Activated naive CD4-positive, alpha-beta T cell treated with anti-CD3 and anti-CD28 coated beads, Interleukin-2, amount 50 U/mL, for 16 hours (primary cell): ENCODE measurements at regions not wholly inside any gene's neighbourhood (a gene's known extent, or its start where the extent isn't known, plus 50 kb on each side); places are given as distances from the start of the nearest gene placed in this dataset.
"Not testable (repeated sequence)": the region's sequence is repeated elsewhere in the genome, so short reads cannot be mapped to it uniquely, and the experiment has no call there.

Experiments
- DNase-seq: peaks from one replicate; pipeline ENCODE4 v3.0.0-alpha.2; 2020

DNA sequence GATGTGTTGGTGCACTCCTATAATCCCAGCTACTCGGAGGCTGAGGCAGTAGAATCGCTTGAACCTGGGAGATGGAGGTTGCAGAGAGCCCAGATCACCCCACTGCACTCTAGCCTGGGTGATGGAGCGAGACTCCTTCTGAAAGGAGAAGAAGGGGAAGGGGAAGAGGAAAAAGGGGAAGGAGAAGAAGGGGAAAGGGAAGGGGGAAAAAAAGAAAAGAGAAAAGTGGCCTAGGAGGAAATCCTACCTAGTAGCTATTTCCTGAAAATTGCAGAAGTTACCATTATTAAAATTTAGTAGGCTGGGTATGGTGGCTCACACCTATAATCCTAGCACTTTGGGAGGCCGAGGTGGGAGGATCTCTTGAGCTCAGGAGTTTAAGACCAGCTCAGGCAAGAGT, 67.4 kb downstream of the ARRDC3 start:
- no peak for DNase-seq

DNA sequence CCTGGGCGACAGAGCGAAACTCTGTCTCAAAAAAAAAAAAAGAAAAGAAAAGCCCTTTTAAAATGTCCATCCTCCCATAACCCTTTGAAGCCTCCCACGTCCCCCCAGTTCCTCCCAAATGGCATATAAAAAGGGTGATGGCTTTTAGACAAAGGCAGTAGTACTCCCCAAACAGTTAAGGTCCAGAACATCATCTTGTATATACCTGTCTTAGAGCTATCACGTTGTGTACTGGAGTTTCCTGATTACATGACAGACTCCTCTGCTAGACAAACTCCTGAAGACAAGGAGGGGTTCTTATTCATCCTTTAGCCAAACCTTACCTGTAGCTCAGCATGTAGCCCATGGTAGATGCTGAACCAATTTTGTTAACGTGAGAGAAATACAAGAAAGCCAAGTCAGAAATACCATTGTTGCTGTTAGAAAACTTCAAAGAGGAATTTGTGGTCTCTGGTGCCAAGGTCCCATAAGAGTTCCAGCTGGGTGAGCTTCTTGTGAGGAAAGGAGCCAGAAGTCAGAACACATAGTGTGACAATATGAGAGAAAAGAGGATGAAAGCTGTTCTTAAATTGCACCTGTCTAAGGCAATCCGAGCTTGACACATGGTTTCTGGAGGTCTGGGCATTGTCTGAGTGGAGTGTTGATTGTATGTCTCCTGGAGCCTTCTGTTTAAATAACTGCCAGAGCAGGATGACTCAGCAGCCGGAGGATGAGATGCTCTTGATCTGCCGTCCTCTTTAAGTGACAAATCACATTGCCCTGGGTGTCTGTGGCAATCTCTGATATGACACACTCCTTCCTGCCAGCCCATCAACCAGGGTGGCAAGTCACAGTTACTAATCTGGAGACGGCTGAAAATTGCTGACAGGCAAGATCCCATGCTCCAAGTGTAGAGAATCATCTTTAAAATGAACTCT, 69.1 kb downstream of the ARRDC3 start:
- peak; percentile 84 for DNase-seq

DNA sequence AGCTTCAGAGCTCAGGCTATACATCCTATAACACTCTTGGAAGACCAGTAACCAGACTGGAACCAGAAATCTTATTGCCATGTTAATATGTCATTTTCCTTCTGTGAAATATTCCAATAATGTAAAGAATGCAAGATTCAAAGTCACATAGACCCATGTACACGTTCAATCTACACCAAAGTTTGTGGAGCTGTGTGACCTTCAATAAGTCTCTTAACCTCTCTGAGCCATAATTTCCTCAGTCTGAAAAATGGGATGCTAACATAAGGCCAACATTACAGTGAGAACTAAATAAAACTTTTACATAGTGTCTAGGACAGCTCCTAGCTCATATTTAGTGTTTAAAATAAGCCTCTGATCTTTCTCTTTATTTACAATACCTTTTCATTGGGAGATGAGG, 70.4 kb downstream of the ARRDC3 start:
- no peak for DNase-seq

DNA sequence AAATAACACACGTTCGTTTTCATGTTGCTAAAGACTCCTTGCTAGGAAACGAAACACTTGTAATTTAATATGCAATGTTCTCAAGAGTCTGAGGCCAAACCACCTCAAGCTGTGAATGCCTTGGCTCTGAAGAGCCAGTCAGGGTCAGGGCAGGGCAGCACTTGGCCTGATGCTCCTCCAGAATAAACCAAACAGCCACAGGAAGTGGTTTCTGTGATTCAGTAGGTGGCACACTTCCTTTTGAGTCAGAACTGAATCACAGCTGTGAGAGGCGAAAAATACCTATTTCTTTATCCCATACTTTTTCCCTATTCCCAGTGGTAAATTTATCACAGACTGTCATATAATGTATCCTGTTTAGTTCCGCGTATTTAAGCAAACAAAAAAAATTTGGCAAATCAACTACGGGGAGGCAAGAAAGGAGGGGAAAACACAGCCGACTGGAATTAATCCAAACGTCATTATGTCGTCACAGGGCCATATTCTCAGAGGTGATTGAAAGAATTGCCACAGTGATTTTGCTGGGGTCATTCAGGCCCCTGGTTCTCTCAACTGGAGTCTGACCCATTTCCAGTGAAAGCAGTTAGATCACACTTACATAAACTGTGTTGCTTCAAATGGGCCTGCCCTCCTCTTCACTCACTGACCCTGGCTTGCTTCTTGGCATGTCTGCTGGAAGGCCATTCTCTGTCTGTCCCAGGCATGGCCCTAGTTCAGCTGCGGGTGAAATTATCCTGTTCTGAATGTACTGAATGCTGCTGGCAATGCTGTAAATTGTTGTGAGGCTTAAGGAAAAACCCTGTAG, 71.2 kb downstream of the ARRDC3 start:
- peak; percentile 32 for DNase-seq

DNA sequence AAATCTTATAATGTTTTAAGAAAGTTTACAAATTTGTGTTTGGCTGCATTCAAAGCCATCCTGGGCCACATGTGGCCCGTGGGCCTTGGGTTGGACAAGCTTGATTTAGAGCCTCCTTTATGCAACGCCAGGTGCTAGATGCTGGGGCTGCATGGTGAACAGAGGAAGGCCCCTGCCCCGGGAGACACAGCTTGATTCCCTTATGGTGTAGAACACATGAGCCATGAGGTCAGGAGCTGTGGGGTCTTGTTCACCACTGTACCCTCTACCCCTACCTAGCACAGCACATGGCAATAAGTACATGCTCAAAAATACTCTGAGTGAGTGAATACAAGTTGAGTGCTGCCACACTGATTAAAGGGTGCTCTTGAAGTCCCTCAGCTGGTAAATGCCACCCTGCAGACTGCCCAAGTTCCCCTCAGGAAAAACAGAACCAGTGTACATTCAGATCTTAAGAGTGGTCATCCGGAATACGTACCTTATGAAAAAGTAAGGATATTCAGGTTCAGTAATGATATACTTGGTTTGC, 71.9 kb downstream of the ARRDC3 start:
- DNase-seq = no peak

DNA sequence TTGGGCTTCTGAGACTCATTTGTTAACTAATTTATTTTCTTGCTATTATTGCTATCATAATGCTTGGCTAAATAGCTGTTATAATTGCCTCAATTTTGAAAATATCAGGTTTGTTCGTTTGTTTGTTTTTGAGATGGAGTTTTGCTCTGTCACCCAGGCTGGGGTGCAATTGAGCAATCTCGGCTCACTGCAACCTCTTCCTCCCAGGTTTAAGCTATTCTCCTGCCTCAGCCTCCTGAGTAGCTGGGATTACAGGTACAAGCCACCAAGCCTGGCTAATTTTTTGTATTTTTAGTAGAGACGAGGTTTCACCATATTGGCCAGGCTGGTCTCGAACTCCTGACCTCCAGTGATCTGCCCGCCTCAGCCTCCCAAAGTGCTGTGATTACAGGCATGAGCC, 75.0 kb downstream of the ARRDC3 start:
- not testable (repeated sequence) for DNase-seq

DNA sequence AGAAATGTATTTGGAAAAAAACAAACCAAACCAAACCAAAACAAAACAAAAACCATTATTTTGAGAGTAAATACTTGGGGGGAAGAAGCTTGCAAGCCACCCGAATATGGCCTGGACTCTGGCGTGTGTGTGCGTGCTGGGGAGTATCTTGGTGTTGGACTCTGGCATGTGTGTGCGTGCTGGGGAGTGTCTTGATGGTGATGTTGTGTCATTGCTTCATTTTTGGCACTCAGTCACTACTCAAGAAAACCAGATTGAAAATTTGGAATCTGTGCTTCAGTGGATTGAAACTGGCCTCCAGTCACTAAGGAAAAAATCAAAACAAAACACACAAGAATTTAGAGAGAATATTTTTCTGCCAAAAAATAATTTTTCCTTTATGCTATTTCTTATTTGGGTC, 76.1 kb downstream of the ARRDC3 start:
- DNase-seq = no peak

DNA sequence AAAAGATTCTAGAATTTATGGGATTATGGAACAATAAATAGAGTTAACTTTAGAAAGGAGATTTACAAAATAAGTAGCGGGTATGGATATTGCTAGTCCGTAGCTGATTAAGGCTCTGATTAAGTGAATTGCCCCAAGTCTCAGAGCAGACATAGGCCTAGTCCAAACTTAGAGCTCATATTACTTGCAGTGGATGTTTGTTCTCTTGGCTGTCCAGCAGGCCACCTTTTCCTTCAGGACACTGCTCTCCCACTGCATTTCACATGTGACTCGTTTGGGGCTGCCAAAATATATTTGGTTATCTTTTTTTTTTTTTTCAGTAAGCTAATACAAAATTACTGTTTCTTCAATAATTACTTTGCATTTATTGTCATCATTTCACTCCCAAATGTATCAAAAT, 76.6 kb downstream of the ARRDC3 start:
- DNase-seq = no peak

DNA sequence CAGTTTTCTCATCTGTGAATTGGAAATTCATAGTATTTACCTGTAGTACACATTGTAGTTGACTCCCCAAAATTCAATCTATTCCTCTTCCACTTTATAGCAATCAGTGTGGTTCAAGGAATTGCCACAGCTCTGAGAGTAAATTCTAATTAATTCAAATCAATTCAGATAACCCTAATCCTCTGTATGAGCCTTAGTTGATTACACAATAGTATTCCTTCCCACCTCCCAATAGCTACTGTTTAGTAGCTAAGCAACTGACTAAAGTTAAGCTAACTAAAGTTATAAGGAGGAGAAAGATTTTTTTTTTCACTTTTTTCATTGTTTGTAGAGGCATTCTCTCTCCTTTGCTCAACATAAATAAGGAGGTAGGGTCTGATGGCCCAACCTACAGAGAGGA, 77.5 kb downstream of the ARRDC3 start:
- no peak for DNase-seq

DNA sequence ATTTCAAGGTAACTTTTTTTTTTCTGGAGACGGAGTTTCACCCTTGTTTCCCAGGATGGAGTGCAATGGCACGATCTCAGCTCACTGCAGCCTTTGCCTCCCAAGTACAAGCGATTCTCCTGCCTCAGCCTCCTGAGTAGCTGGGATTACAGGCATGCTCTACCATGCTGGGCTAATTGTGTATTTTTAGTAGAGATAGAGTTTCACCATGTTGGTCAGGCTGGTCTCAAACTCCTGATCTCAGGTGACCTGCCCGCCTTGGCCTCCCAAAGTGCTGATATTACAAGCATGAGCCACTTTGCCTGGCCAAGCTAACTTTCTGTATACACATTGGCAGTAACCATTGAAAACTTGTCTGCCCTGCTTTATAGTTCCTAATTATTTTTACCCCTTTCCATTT, 79.1 kb downstream of the ARRDC3 start:
- not testable (repeated sequence) for DNase-seq

DNA sequence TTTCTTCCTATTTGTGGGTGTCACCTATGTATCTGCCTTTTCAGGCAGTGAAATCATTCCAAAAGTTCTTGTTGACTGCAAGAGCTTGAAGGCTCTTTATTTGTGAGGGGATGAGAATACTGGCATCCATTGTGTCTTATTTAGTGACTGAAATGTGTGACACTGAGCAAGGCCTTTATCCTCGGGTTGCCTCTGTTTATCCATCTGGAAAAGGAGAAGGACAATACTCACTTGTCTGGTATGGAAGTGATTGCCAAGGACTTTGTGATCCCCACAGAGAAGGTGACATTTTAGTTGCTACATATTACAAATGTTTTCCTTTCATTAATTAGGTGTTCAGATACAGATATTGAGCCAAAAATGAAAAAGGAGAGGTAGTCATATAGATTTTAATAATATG, 80.2 kb downstream of the ARRDC3 start:
- DNase-seq = no peak

DNA sequence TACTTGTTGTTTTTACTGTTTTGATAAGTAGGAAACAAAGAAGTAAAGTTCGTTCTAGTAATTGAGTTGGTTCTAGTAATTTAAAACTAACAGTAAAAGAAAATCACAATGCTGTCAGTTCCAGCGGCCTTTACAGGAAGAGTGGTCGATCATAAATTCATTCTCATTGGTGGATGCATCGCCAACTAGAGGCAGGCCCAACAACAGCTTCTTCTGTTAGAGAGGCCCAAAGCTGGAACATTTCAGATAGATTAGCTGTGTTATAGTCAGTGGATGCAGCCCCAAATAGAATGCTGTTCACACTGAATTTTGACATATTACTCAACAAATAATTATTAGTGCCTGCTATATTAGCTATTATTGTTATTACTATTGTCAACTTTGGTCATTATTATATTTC, 80.8 kb downstream of the ARRDC3 start:
- DNase-seq = no peak

DNA sequence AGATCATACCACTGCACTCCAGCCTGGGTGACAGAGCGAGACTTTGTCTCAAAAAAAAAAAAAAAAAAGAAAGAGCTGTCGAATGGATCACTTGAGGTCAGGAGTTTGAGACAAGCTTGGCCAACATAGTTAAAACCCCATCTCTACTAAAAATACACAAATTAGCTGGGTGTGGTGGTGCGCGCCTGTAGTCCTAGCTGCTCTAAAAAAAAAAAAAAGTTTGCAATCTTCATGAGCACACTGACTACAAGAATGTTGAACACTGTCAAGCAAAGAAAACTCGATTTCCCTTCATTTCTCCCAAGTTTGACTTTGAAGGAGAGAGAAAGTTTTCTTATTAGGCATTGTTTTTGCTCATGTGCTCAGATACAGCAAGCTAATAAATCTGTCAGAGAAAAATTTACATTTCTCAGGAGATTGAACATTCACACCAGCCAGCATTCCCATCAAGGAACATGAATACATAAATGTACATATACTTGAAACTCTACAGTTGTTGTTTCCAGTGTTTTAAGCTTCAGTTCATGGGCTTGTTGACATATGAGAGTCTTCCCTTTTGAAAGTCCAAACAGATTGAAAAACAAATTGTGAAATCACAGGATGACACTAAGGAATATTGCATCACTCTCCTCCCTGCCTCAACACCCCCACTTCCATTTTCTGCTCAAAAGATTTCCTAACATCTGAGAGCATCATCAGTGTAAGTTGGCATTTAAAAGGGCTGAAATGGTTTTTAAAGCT, 81.8 kb downstream of the ARRDC3 start:
- DNase-seq = no peak

DNA sequence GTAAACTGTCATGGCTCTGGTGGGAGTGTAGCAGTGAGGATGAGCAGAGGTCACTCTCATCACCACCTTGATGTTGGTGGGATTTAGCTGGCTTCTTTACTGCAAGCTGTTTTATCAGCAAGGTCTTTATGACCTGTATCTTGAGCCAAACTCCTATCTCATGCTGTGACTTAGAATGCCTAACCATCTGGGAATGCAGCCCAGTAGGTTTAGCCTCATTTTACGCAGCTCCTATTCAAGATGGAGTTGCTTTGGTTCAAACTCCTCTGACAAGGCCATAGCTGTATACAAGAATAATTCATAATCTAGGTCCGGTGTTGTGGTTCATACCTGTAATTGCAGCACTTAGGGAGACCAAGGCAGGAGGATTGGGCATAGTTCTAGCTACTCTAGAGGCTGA, 85.1 kb downstream of the ARRDC3 start:
- DNase-seq = no peak

DNA sequence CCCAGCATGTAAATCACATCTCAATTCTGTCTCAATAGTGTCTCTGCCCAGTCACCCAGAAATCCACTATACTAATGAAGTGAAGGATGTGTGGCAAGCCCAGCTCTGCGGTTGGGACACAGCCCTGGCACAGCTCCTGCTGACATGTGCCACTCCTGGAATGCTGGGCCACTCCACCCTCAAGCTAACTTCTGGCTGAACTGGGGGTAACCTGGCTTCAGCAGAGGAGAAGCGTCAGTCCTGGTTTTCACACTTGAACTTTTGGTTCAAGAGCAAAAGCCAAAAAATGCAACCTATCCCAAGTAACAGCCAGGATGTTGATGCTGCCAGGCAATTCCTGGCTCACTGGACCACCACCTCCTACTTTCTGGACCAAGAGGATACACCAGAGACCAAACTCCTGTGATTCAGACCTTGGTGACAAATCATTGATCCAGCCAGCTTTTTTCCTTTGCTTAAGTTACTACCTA, 86.4 kb downstream of the ARRDC3 start:
- DNase-seq = no peak

DNA sequence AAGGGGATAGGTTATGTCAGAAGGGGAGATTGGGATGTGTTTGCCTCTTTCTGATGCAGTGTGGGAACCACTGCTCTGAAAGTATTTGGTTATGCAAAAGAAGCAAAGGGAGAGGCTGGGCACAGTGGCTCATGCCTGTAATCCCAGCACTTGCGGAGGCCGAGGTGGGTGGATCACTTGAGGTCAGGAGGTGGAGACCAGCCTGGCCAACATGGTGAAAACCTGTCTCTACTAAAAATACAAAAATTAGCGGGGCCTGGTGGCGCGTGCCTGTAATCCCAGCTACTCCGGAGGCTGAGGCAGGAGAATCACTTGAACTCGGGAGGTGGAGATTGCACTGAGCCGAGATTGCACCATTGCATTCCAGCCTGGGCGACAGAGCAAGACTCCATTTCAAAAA, 87.0 kb downstream of the ARRDC3 start:
- DNase-seq = not testable (repeated sequence)

DNA sequence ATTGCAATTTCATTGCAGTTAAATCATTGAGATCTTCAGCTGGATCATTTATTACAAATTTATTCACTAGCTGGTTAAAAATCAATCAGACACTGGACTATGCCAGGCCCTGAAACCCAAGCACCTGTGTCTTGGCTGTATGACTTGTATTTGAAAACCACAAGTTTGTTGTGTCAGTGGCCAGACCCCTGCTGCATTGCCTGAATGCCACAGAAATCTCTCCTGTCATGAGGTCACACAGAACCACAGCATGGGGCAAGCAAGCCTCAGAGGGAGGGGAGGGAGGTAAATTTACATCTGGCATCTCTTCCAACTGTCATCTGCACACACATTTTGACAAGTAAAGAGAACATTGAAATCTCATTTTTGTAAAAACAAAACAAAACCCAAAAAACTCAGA, 90.0 kb downstream of the ARRDC3 start:
- DNase-seq = no peak

DNA sequence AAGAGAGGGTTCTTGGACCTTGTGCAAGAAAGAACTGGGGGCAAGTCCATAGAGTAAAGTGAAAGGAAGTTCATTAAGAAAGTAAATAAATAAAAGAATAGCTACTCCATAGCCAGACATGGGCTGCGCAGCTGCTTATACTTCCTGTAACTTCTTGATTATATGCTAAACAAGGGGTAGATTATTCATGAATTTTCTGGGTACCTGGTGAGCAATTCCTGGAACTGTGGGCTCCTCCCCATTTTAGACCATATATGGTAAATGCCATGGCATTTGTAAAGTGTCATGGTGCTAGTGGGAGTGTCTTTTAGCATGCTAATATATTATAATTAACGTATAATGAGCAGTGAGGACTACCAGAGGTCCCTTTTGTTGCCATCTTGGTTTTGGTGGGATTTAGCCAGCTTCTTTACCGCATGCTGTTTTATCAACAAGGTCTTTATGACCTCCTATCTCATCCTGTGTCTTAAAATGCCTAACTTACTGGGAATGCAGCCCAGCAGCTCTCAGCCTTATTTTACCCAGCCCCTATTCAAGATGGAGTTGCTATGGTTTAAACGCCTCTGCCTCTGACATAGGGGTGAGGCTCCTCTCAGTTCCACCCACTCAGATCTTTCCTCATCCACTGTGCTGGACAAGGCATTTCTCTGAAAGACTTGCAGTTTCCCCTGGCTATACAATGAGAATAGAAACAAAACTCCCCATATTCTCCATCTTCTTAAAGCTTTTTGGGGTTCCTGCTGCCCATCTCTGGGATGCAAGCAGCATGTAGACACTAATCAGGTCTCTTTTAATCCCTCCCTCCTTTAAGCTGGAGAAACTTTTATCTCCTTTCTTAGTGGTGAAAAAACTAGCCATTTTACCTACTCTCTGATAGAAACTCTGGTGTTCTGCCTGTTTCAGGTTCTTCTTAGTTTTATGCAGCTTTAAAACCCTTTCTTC, 91.2 kb downstream of the ARRDC3 start:
- no peak for DNase-seq

DNA sequence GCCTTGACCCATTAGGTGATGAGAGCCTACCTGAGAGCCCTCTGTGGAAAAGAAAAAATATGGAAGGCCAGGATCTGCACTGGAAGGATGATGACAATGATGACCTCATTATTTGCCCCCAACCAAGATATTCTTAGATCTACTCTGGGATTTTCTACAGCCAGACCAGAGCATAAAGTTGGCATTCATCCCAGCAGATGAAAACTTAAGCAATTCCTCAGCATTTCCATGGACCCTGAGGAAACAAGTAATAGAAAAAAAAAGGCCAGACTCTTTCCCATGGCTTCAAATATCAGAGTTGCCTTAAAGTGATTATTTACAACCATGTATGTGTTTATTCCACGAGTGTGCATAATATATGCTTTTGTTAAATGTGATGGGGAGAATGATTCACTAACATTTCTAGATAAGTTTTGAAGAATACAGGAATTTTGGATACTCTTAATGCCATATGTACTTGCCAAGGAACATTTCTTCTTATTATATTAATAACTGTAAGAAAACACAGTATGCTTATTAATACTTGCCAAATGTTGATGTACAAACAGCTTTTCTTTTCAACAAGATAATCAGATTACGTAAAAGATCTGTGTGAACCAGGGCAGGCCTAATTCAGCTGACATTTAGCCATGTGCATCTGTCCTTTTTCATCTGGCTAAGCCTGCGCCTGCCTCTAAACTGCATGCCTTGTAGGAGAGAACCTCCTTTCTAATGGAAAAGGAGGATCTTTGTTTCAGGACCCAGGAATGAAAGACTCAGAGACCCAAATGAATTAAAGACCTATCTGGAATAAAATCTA, 94.8 kb downstream of the ARRDC3 start:
- no peak for DNase-seq

DNA sequence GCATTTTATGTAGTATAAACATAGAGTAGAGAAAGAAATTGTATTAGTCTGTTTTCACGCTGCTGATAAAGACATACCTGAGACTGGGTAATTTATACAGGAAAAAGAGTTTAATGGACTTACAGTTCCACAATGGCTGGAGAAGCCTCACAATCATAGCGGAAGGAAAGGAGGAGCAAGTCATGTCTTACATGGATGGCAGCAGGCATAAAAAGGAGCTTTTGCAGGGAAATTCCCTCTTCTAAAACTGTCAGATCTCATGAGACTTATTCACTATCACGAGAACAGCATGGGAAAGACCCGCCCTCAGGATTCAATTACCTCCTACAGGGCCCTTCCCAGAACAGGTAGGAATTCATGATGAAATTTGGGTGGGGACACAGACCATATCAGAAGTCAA, 98.1 kb downstream of the ARRDC3 start:
- DNase-seq = not testable (repeated sequence)

DNA sequence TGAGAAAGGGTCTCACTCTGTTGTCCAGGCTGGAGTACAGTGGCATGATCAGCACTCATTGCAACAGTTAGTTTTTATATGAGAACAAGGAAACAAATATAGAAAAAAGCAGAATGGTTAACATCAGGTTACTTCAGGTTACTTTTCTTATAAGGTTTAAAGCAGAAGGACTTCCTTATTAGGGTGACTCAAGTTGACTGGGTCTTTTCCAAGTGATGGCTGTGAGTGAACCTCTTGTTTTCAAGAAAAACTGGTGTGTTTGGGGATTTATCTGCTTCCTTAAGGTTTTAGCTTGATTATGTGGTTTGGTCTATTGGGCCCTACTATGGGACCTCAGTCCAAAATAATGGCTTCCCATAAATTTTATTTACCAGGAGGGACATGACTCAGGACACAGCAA, 99.2 kb downstream of the ARRDC3 start:
- no peak for DNase-seq
